PC-9 (cell line): ENCODE measurements at regions not wholly inside any gene's neighbourhood (a gene's known extent, or its start where the extent isn't known, plus 50 kb on each side); places are given as distances from the start of the nearest gene placed in this dataset.

ENCODE experiments used
- BruUV-seq: library from RNA; stranded (reverse); fragments of 400-500 nt; replicated peaks from 2 replicates; lab custom pipeline; 2021; lab: Mats Ljungman, UMichigan
- CTCF ChIA-PET: fragments of 300-600 bp; sonication (Branson Sonifier 250); formaldehyde crosslinking; loops from one replicate; lab custom pipeline; 2022; ENCODE audit warnings: antibody characterized with exemption; lab: Charles Lee
- POLR2A ChIA-PET: fragments of 300-600 bp; sonication (Branson Sonifier 250); formaldehyde crosslinking; loops from one replicate; lab custom pipeline; 2022; ENCODE audit warnings: antibody characterized with exemption; ENCODE audit not compliant: unreplicated experiment; lab: Charles Lee
- DNase-seq, 2 experiments: peaks; one replicate each; pipeline versions ENCODE4 v3.0.0 to v3.0.0-alpha.2; 2015 to 2022; ENCODE audit warnings: mixed read lengths in 1 of 2
- H2AFZ ChIP-seq: fragments of 200-600 bp; sonication (generic); 2 replicates; pipeline ENCODE4 v1.8.1; 2017; ENCODE audit warnings: antibody characterized with exemption
- H3F3A ChIP-seq: fragments of 200-600 bp; sonication (generic); 2 replicates; pipeline ENCODE4 v1.8.1; 2017; ENCODE audit warnings: antibody characterized with exemption, mild to moderate bottlenecking, low read depth; ENCODE audit not compliant: insufficient read depth
- H3K27ac ChIP-seq: fragments of 200-600 bp; sonication (generic); 2 replicates; pipeline ENCODE4 v1.6.1; 2016; ENCODE audit warnings: mixed run types
- H3K27me3 ChIP-seq: fragments of 200-600 bp; sonication (generic); 2 replicates; pipeline ENCODE4 v1.6.1; 2016; ENCODE audit warnings: low read depth, mixed run types; ENCODE audit not compliant: insufficient read depth
- H3K36me3 ChIP-seq: fragments of 200-600 bp; sonication (generic); 2 replicates; pipeline ENCODE4 v1.6.1; 2016; ENCODE audit warnings: low read depth, mixed run types
- H3K4me1 ChIP-seq: fragments of 200-600 bp; sonication (generic); replicated peaks from 2 replicates; pipeline ENCODE4 v1.6.1; 2016; ENCODE audit warnings: mixed run types; ENCODE audit not compliant: insufficient read depth
- H3K4me2 ChIP-seq: fragments of 200-600 bp; sonication (generic); 2 replicates; pipeline ENCODE4 v1.6.1; 2017; ENCODE audit warnings: mixed run types
- H3K4me3 ChIP-seq: fragments of 200-600 bp; sonication (generic); 2 replicates; pipeline ENCODE4 v1.6.1; 2016; ENCODE audit warnings: mixed run types
- H3K79me2 ChIP-seq: fragments of 200-600 bp; sonication (generic); 2 replicates; pipeline ENCODE4 v1.6.1; 2017; ENCODE audit warnings: low read depth, mixed run types
- H3K9me2 ChIP-seq: fragments of 200-600 bp; sonication (generic); 2 replicates; pipeline ENCODE4 v1.8.1; 2017; ENCODE audit warnings: mild to moderate bottlenecking; ENCODE audit not compliant: insufficient read depth
- H3K9me3 ChIP-seq: fragments of 200-600 bp; sonication (generic); 2 replicates; pipeline ENCODE4 v1.8.1; 2016; ENCODE audit warnings: low read depth; ENCODE audit not compliant: insufficient read depth
- H4K20me1 ChIP-seq: fragments of 200-600 bp; sonication (generic); 2 replicates; pipeline ENCODE4 v1.8.1; 2017; ENCODE audit not compliant: insufficient read depth
- CTCF ChIP-seq: fragments of 200-600 bp; sonication (generic); conservative IDR thresholded peaks from 2 replicates; pipeline ENCODE4 v1.6.1; 2017; ENCODE audit warnings: mixed run types, antibody characterized with exemption, mild to moderate bottlenecking, moderate library complexity
- EZH2 ChIP-seq: fragments of 200-600 bp; sonication (generic); IDR thresholded peaks from 2 replicates; pipeline ENCODE4 v1.8.0; 2017; ENCODE audit warnings: antibody characterized with exemption, low read depth
- intact Hi-C: fragments of 100-400 bp; cut with micrococcal nuclease; formaldehyde crosslinking; loops from one replicate; pipeline ENCODE4 v1.10.0; 2022; ENCODE audit not compliant: unreplicated experiment

GRCh38 chr1:218880484-218881060, 293.1 kb upstream of the LYPLAL1 start:
- no peak overlapping the region for H3K27ac ChIP-seq
- H3K79me2 ChIP-seq = no peaks in the 10 kb centered on the region
- no peak for TF ChIP-seq EZH2
- TF ChIP-seq CTCF = no peak
- CTCF ChIA-PET = no interaction called here
- H3K27me3 ChIP-seq = no peaks in the 10 kb centered on the region
- H3K9me2 ChIP-seq = no peaks in the 10 kb centered on the region
- BruUV-seq = no TSS peak
- H3K36me3 ChIP-seq = no peaks in the 10 kb centered on the region
- no peaks in the 10 kb centered on the region for H3K4me1 ChIP-seq
- no peak for DNase-seq
- POLR2A ChIA-PET = no interaction called here
- no peak overlapping the region for H2AFZ ChIP-seq
- H3F3A ChIP-seq = no peaks in the 10 kb centered on the region
- no peaks in the 10 kb centered on the region for H4K20me1 ChIP-seq
- H3K4me2 ChIP-seq = no peak overlapping the region
- H3K9me3 ChIP-seq = peaks cover 12% of the 10 kb centered on the region; the same call in 1 of the 2 replicates
- intact Hi-C loops = no loop called here
- H3K4me3 ChIP-seq = no peak overlapping the region

GRCh38 chr1:218882454-218882853, 291.2 kb upstream of the LYPLAL1 start:
- H3K79me2 ChIP-seq = no peaks in the 10 kb centered on the region
- no peak overlapping the region for H3K4me2 ChIP-seq
- no peak overlapping the region for H2AFZ ChIP-seq
- no peaks in the 10 kb centered on the region for H3K9me2 ChIP-seq
- H3K9me3 ChIP-seq = peaks cover 8% of the 10 kb centered on the region; the same call in 1 of the 2 replicates
- TF ChIP-seq EZH2 (no peak), CTCF (no peak)
- BruUV-seq = no TSS peak
- no peak for DNase-seq
- POLR2A ChIA-PET = interaction anchor here (0.6 kb wide), 1 partner anchor 26 kb away, joined by 5 read pairs; no protein-coding TSS in a partner anchor
- no peak overlapping the region for H3K4me3 ChIP-seq
- no peaks in the 10 kb centered on the region for H3F3A ChIP-seq
- H4K20me1 ChIP-seq = no peaks in the 10 kb centered on the region
- H3K36me3 ChIP-seq = no peaks in the 10 kb centered on the region
- H3K27ac ChIP-seq = no peak overlapping the region
- H3K27me3 ChIP-seq = no peaks in the 10 kb centered on the region
- intact Hi-C loops = no loop called here
- CTCF ChIA-PET = no interaction called here
- H3K4me1 ChIP-seq = no peaks in the 10 kb centered on the region; the same call in 1 of the 2 replicates

- POLR2A ChIA-PET = no interaction called here
- no TSS peak for BruUV-seq
- Histone ChIP-seq H3K27me3 (no peaks in the 10 kb centered on the region), H3K27ac (no peak overlapping the region), H3K9me2 (no peaks in the 10 kb centered on the region), H2AFZ (no peak overlapping the region), H3K4me2 (no peak overlapping the region), H3F3A (no peaks in the 10 kb centered on the region), H3K9me3 (no peaks in the 10 kb centered on the region), H3K4me3 (no peak overlapping the region), H4K20me1 (no peaks in the 10 kb centered on the region), H3K4me1 (no peaks in the 10 kb centered on the region; the same call in 1 of the 2 replicates), H3K79me2 (no peaks in the 10 kb centered on the region), H3K36me3 (no peaks in the 10 kb centered on the region)
- CTCF ChIA-PET = no interaction called here
- no peak for TF ChIP-seq EZH2
- no peak for TF ChIP-seq CTCF
- no peak for DNase-seq
- intact Hi-C loops = no loop called here
These were observed 287.4 kb upstream of the LYPLAL1 start for GRCh38 chr1:218886101-218886871.
